Endothelial cell (in vitro differentiated cells): ENCODE measurements at regions not wholly inside any gene's neighbourhood (a gene's known extent, or its start where the extent isn't known, plus 50 kb on each side); places are given as distances from the start of the nearest gene placed in this dataset.
"Not testable (repeated sequence)": the region's sequence is repeated elsewhere in the genome, so short reads cannot be mapped to it uniquely, and the experiment has no call there.

Experiments used
- DNase-seq: peaks from one replicate; pipeline ENCODE4 v3.0.0; 2021; ENCODE audit warnings: low spot score
- H3K27ac Mint-ChIP-seq: one replicate; pipeline ENCODE4 v1.8.0; 2021; ENCODE audit warnings: mixed read lengths, inconsistent platforms; ENCODE audit not compliant: unreplicated experiment
- H3K27me3 Mint-ChIP-seq: one replicate; pipeline ENCODE4 v1.8.0; 2021; ENCODE audit warnings: mild to moderate bottlenecking, moderate library complexity, mixed read lengths, inconsistent platforms; ENCODE audit not compliant: unreplicated experiment
- H3K36me3 Mint-ChIP-seq: one replicate; pipeline ENCODE4 v1.8.0; 2021; ENCODE audit warnings: mild to moderate bottlenecking, low read depth, mixed read lengths, inconsistent platforms; ENCODE audit not compliant: unreplicated experiment
- H3K4me1 Mint-ChIP-seq: one replicate; pipeline ENCODE4 v1.8.0; 2021; ENCODE audit warnings: mild to moderate bottlenecking, mixed read lengths, inconsistent platforms; ENCODE audit not compliant: unreplicated experiment
- H3K4me3 Mint-ChIP-seq: one replicate; pipeline ENCODE4 v1.8.0; 2021; ENCODE audit warnings: mild to moderate bottlenecking, mixed read lengths, inconsistent platforms; ENCODE audit not compliant: unreplicated experiment
- H3K9me3 Mint-ChIP-seq: one replicate; pipeline ENCODE4 v1.8.0; 2021; ENCODE audit warnings: mixed read lengths, inconsistent platforms; ENCODE audit not compliant: unreplicated experiment
- CTCF ChIP-seq: fragments of 200-600 bp; sonication (generic); IDR thresholded peaks from one replicate; pipeline ENCODE4 v1.5.0; 2021; ENCODE audit warnings: antibody characterized with exemption; ENCODE audit not compliant: unreplicated experiment

GRCh38 chr9:102642651-102643050, 352.5 kb upstream of the CYLC2 start:
- no peak overlapping the region for H3K4me3 Mint-ChIP-seq
- H3K9me3 Mint-ChIP-seq = peaks cover 16% of the 10 kb centered on the region
- H3K27me3 Mint-ChIP-seq = no peaks in the 10 kb centered on the region
- TF ChIP-seq CTCF = no peak
- H3K27ac Mint-ChIP-seq = no peak overlapping the region
- H3K4me1 Mint-ChIP-seq = no peaks in the 10 kb centered on the region
- no peaks in the 10 kb centered on the region for H3K36me3 Mint-ChIP-seq
- DNase-seq = no peak

- H3K36me3 Mint-ChIP-seq = no peaks in the 10 kb centered on the region
- peaks cover 2% of the 10 kb centered on the region for H3K27me3 Mint-ChIP-seq
- H3K9me3 Mint-ChIP-seq = peaks cover 17% of the 10 kb centered on the region
These were observed 363.6 kb upstream of the CYLC2 start for GRCh38 chr9:102631559-102631958.

GRCh38 chr9:102609461-102609860, 385.7 kb upstream of the CYLC2 start:
- no peak for DNase-seq
- TF ChIP-seq CTCF = no peak
- Mint-ChIP-seq H3K36me3 (no peaks in the 10 kb centered on the region), H3K4me3 (no peak overlapping the region), H3K4me1 (no peaks in the 10 kb centered on the region), H3K27me3 (no peaks in the 10 kb centered on the region), H3K9me3 (peaks cover 19% of the 10 kb centered on the region), H3K27ac (no peak overlapping the region)

More at GRCh38 chr9:102631559-102631958, 363.6 kb upstream of the CYLC2 start:
- Mint-ChIP-seq H3K4me3 (no peak overlapping the region), H3K4me1 (no peaks in the 10 kb centered on the region), H3K27ac (no peak overlapping the region)
- DNase-seq = no peak
- peak; percentile 19 for TF ChIP-seq CTCF

GRCh38 chr9:102603198-102604195, 391.6 kb upstream of the CYLC2 start:
- H3K4me1 Mint-ChIP-seq, H3K27ac Mint-ChIP-seq, H3K4me3 Mint-ChIP-seq, DNase-seq, H3K36me3 Mint-ChIP-seq, H3K27me3 Mint-ChIP-seq: not testable (repeated sequence)
- H3K9me3 Mint-ChIP-seq = peaks cover 22% of the 10 kb centered on the region

- Mint-ChIP-seq H3K36me3 (peaks cover 4% of the 10 kb centered on the region), H3K4me3 (no peak overlapping the region), H3K4me1 (no peaks in the 10 kb centered on the region), H3K27ac (no peak overlapping the region), H3K9me3 (peaks cover 9% of the 10 kb centered on the region), H3K27me3 (no peaks in the 10 kb centered on the region)
- TF ChIP-seq CTCF = no peak
- DNase-seq = no peak
These were observed 400.9 kb upstream of the CYLC2 start for GRCh38 chr9:102594241-102594640.
